Activated naive CD8-positive, alpha-beta T cell treated with anti-CD3 and anti-CD28 coated beads, Interleukin-2, amount 10 ng/mL, durations not matched to agents 7 days and 5 days (primary cell): ENCODE measurements at regions not wholly inside any gene's neighbourhood (a gene's known extent, or its start where the extent isn't known, plus 50 kb on each side); places are given as distances from the start of the nearest gene placed in this dataset.

Experiments used
- ATAC-seq: fragments of 150-1000 bp; cut with Tn5 transposase; one replicate; pipeline ENCODE4 v1.10.0; 2021; ENCODE audit warnings: low read depth, moderate library complexity
- POLR2A ChIA-PET: fragments of 350-600 bp; sonication (Branson Sonifier 250); formaldehyde crosslinking; loops from one replicate; lab custom pipeline; 2021; ENCODE audit warnings: antibody characterized with exemption; lab: Charles Lee
- DNase-seq: peaks from one replicate; pipeline ENCODE4 v3.0.0; 2021
- H3K27ac Mint-ChIP-seq: one replicate; pipeline ENCODE4 v1.8.0; 2022; ENCODE audit warnings: mild to moderate bottlenecking, mixed read lengths
- H3K27me3 Mint-ChIP-seq: one replicate; pipeline ENCODE4 v1.8.0; 2022; ENCODE audit warnings: mild to moderate bottlenecking, moderate library complexity, mixed read lengths
- H3K36me3 Mint-ChIP-seq: one replicate; pipeline ENCODE4 v1.8.0; 2021; ENCODE audit warnings: mild to moderate bottlenecking, mixed read lengths
- H3K4me1 Mint-ChIP-seq: one replicate; pipeline ENCODE4 v1.8.0; 2021; ENCODE audit warnings: mixed read lengths
- H3K4me3 Mint-ChIP-seq: one replicate; pipeline ENCODE4 v1.8.0; 2022; ENCODE audit warnings: mild to moderate bottlenecking, moderate library complexity, mixed read lengths
- H3K9me3 Mint-ChIP-seq: one replicate; pipeline ENCODE4 v1.8.0; 2021; ENCODE audit warnings: mixed read lengths

- H3K36me3 Mint-ChIP-seq, result no peaks in the 10 kb centered on the region
- H3K27me3 Mint-ChIP-seq, result peaks cover 5% of the 10 kb centered on the region
- DNase-seq (no peak), ATAC-seq (no peak)
- H3K4me3 Mint-ChIP-seq, result no peak overlapping the region
- no peaks in the 10 kb centered on the region for H3K4me1 Mint-ChIP-seq
- H3K27ac Mint-ChIP-seq, result no peak overlapping the region
- H3K9me3 Mint-ChIP-seq, result no peaks in the 10 kb centered on the region
- POLR2A ChIA-PET, result no interaction called here
These were observed 187.1 kb downstream of the RAP2A start for GRCh38 chr13:97621025-97621424.

GRCh38 chr13:97621631-97622030, 187.7 kb downstream of the RAP2A start:
- H3K27me3 Mint-ChIP-seq, result peaks cover 7% of the 10 kb centered on the region
- no peaks in the 10 kb centered on the region for H3K4me1 Mint-ChIP-seq
- DNase-seq, result no peak
- H3K4me3 Mint-ChIP-seq, result no peak overlapping the region
- no peak overlapping the region for H3K27ac Mint-ChIP-seq
- no peaks in the 10 kb centered on the region for H3K9me3 Mint-ChIP-seq
- POLR2A ChIA-PET, result no interaction called here
- ATAC-seq, result no peak
- H3K36me3 Mint-ChIP-seq, result no peaks in the 10 kb centered on the region

GRCh38 chr13:97627566-97627965, 193.6 kb downstream of the RAP2A start:
- POLR2A ChIA-PET, result no interaction called here

GRCh38 chr13:97629601-97630272, 195.8 kb downstream of the RAP2A start:
- POLR2A ChIA-PET, result no interaction called here
- no peak overlapping the region for H3K4me3 Mint-ChIP-seq
- no peak for ATAC-seq
- no peak for DNase-seq
- peaks cover 1% of the 10 kb centered on the region for H3K9me3 Mint-ChIP-seq
- no peak overlapping the region for H3K27ac Mint-ChIP-seq
- peaks cover 5% of the 10 kb centered on the region for H3K27me3 Mint-ChIP-seq
- no peaks in the 10 kb centered on the region for H3K4me1 Mint-ChIP-seq
- no peaks in the 10 kb centered on the region for H3K36me3 Mint-ChIP-seq

More at GRCh38 chr13:97627566-97627965, 193.6 kb downstream of the RAP2A start:
- Mint-ChIP-seq H3K4me3 (no peak overlapping the region), H3K36me3 (no peaks in the 10 kb centered on the region), H3K27me3 (peaks cover 5% of the 10 kb centered on the region), H3K4me1 (no peaks in the 10 kb centered on the region), H3K27ac (no peak overlapping the region), H3K9me3 (no peaks in the 10 kb centered on the region)
- DNase-seq (no peak), ATAC-seq (no peak)

- Mint-ChIP-seq H3K9me3 (peaks cover 1% of the 10 kb centered on the region), H3K4me3 (no peak overlapping the region), H3K27ac (no peak overlapping the region), H3K4me1 (no peaks in the 10 kb centered on the region), H3K27me3 (peaks cover 5% of the 10 kb centered on the region), H3K36me3 (no peaks in the 10 kb centered on the region)
- ATAC-seq (no peak), DNase-seq (no peak)
- POLR2A ChIA-PET, result no interaction called here
These were observed 196.8 kb downstream of the RAP2A start for GRCh38 chr13:97630725-97631124.

- Mint-ChIP-seq H3K9me3 (peaks cover 1% of the 10 kb centered on the region), H3K27ac (no peak overlapping the region), H3K27me3 (peaks cover 4% of the 10 kb centered on the region), H3K4me3 (no peak overlapping the region), H3K36me3 (no peaks in the 10 kb centered on the region), H3K4me1 (no peaks in the 10 kb centered on the region)
- no peak for ATAC-seq
- POLR2A ChIA-PET, result interaction anchor here (0.6 kb wide), 1 partner anchor 196 kb away, joined by 3 read pairs; no protein-coding TSS in a partner anchor
- DNase-seq, result no peak
These were observed 197.2 kb downstream of the RAP2A start for GRCh38 chr13:97631158-97631557.

- Mint-ChIP-seq H3K36me3 (no peaks in the 10 kb centered on the region), H3K9me3 (peaks cover 1% of the 10 kb centered on the region), H3K4me3 (no peak overlapping the region), H3K4me1 (no peaks in the 10 kb centered on the region), H3K27ac (no peak overlapping the region), H3K27me3 (no peaks in the 10 kb centered on the region)
- POLR2A ChIA-PET, result no interaction called here
- DNase-seq (no peak), ATAC-seq (no peak)
These were observed 205.3 kb downstream of the RAP2A start for GRCh38 chr13:97639236-97639635.

- Mint-ChIP-seq H3K27me3 (no peaks in the 10 kb centered on the region), H3K4me3 (no peak overlapping the region), H3K4me1 (no peaks in the 10 kb centered on the region), H3K9me3 (no peaks in the 10 kb centered on the region), H3K27ac (no peak overlapping the region), H3K36me3 (no peaks in the 10 kb centered on the region)
- ATAC-seq, result no peak
- POLR2A ChIA-PET, result no interaction called here
- DNase-seq, result no peak
These were observed 206.3 kb downstream of the RAP2A start for GRCh38 chr13:97640268-97640667.

GRCh38 chr13:97648171-97648880, 214.4 kb downstream of the RAP2A start:
- Mint-ChIP-seq H3K36me3 (no peaks in the 10 kb centered on the region), H3K27me3 (peaks cover 3% of the 10 kb centered on the region), H3K27ac (no peak overlapping the region), H3K4me3 (no peak overlapping the region), H3K9me3 (no peaks in the 10 kb centered on the region), H3K4me1 (no peaks in the 10 kb centered on the region)
- POLR2A ChIA-PET, result no interaction called here
- no peak for ATAC-seq
- DNase-seq, result no peak

GRCh38 chr13:97648881-97649224, 214.9 kb downstream of the RAP2A start:
- H3K4me3 Mint-ChIP-seq, result no peak overlapping the region
- ATAC-seq (no peak), DNase-seq (no peak)
- H3K4me1 Mint-ChIP-seq, result no peaks in the 10 kb centered on the region
- H3K9me3 Mint-ChIP-seq, result no peaks in the 10 kb centered on the region
- no peak overlapping the region for H3K27ac Mint-ChIP-seq
- H3K36me3 Mint-ChIP-seq, result no peaks in the 10 kb centered on the region
- H3K27me3 Mint-ChIP-seq, result peaks cover 3% of the 10 kb centered on the region
- POLR2A ChIA-PET, result no interaction called here

- POLR2A ChIA-PET, result no interaction called here
- Mint-ChIP-seq H3K4me1 (no peaks in the 10 kb centered on the region), H3K27me3 (peaks cover 3% of the 10 kb centered on the region), H3K9me3 (no peaks in the 10 kb centered on the region), H3K27ac (no peak overlapping the region), H3K4me3 (no peak overlapping the region), H3K36me3 (no peaks in the 10 kb centered on the region)
- no peak for DNase-seq
- ATAC-seq, result no peak
These were observed 219.6 kb downstream of the RAP2A start for GRCh38 chr13:97653443-97654140.

- Mint-ChIP-seq H3K4me1 (no peaks in the 10 kb centered on the region), H3K27me3 (peaks cover 3% of the 10 kb centered on the region), H3K27ac (no peak overlapping the region), H3K9me3 (no peaks in the 10 kb centered on the region), H3K36me3 (no peaks in the 10 kb centered on the region), H3K4me3 (no peak overlapping the region)
- DNase-seq (no peak), ATAC-seq (no peak)
- POLR2A ChIA-PET, result no interaction called here
These were observed 220.3 kb downstream of the RAP2A start for GRCh38 chr13:97654236-97654635.

- Mint-ChIP-seq H3K4me1 (no peaks in the 10 kb centered on the region), H3K4me3 (no peak overlapping the region), H3K27me3 (no peaks in the 10 kb centered on the region), H3K27ac (no peak overlapping the region), H3K9me3 (no peaks in the 10 kb centered on the region), H3K36me3 (no peaks in the 10 kb centered on the region)
- DNase-seq (no peak), ATAC-seq (no peak)
- POLR2A ChIA-PET, result no interaction called here
These were observed 224.6 kb downstream of the RAP2A start for GRCh38 chr13:97658556-97658955.

- no peaks in the 10 kb centered on the region for H3K4me1 Mint-ChIP-seq
- H3K27ac Mint-ChIP-seq, result no peak overlapping the region
- H3K27me3 Mint-ChIP-seq, result no peaks in the 10 kb centered on the region
- no peak for DNase-seq
- ATAC-seq, result no peak
- H3K9me3 Mint-ChIP-seq, result no peaks in the 10 kb centered on the region
- POLR2A ChIA-PET, result no interaction called here
- no peak overlapping the region for H3K4me3 Mint-ChIP-seq
- no peaks in the 10 kb centered on the region for H3K36me3 Mint-ChIP-seq
These were observed 225.6 kb downstream of the RAP2A start for GRCh38 chr13:97659602-97660001.
